H1 (cell line): ENCODE measurements at regions not wholly inside any gene's neighbourhood (a gene's known extent, or its start where the extent isn't known, plus 50 kb on each side); places are given as distances from the start of the nearest gene placed in this dataset.

Source experiments
- CTCF ChIA-PET: fragments of 300-600 bp; sonication (Branson Sonifier 250); formaldehyde crosslinking; loops from one replicate; lab custom pipeline; 2021; ENCODE audit not compliant: partially characterized antibody; lab: Charles Lee
- POLR2A ChIA-PET: fragments of 300-600 bp; sonication (Branson Sonifier 250); formaldehyde crosslinking; loops from one replicate; lab custom pipeline; 2021; ENCODE audit warnings: inconsistent platforms; ENCODE audit not compliant: partially characterized antibody; lab: Charles Lee
- DNase-seq, 2 experiments: peaks; one replicate each; pipeline versions ENCODE4 v3.0.0 to v3.0.0-alpha.2; 2010 to 2022; ENCODE audit warnings: low spot score in 2 of 2, low read depth in 1 of 2, mixed read lengths in 1 of 2
- FAIRE-seq: peaks from 2 replicates; lab custom pipeline; 2011; peaks lifted over from hg19 to GRCh38; lab: Jason Lieb, UNC
- H2AFZ ChIP-seq: 2 replicates; pipeline ENCODE4 v1.8.1; 2012; ENCODE audit warnings: low read length, inconsistent platforms
- H2AK5ac ChIP-seq: 2 replicates; pipeline ENCODE4 v1.6.1; 2013; ENCODE audit warnings: low read depth, low read length
- H2BK120ac ChIP-seq: replicated peaks from 2 replicates; pipeline ENCODE3; 2013; ENCODE audit warnings: low read depth, low read length, inconsistent platforms
- H2BK12ac ChIP-seq: 2 replicates; pipeline ENCODE4 v1.6.1; 2013; ENCODE audit warnings: low read depth, low read length
- H2BK15ac ChIP-seq: 2 replicates; pipeline ENCODE4 v1.6.1; 2013; ENCODE audit warnings: low read length
- H2BK20ac ChIP-seq: 2 replicates; pipeline ENCODE4 v1.6.1; 2013; ENCODE audit warnings: low read length
- H2BK5ac ChIP-seq: 2 replicates; pipeline ENCODE4 v1.6.1; 2013; ENCODE audit warnings: low read depth, low read length
- H3K14ac ChIP-seq: 2 replicates; pipeline ENCODE4 v1.6.1; 2013; ENCODE audit warnings: inconsistent platforms; ENCODE audit not compliant: insufficient read length
- H3K18ac ChIP-seq: 2 replicates; pipeline ENCODE4 v1.6.1; 2013; ENCODE audit warnings: low read length; ENCODE audit errors: extremely low read depth
- H3K23ac ChIP-seq: 2 replicates; pipeline ENCODE4 v1.6.1; 2013; ENCODE audit warnings: inconsistent platforms; ENCODE audit not compliant: insufficient read length
- H3K23me2 ChIP-seq: 2 replicates; pipeline ENCODE4 v1.6.1; 2013; ENCODE audit warnings: low read depth, low read length
- H3K27ac ChIP-seq: 2 replicates; pipeline ENCODE4 v1.6.1; 2011; ENCODE audit warnings: low read depth, low read length, inconsistent platforms
- H3K27me3 ChIP-seq, 4 experiments: replicated peaks in 1 of 4; 1 replicate in 1 of 4; 2 replicates in 3 of 4; pipeline versions ENCODE4 v1.6.1 to v1.8.1; 2011 to 2013; ENCODE audit warnings: low read length in 3 of 4, mild to moderate bottlenecking in 3 of 4, inconsistent platforms in 2 of 4, mixed read lengths in 2 of 4, moderate library complexity in 1 of 4; ENCODE audit not compliant: control insufficient read depth in 3 of 4, insufficient read depth in 3 of 4; ENCODE audit errors: extremely low read depth in 1 of 4
- H3K36me3 ChIP-seq, 4 experiments: 2 replicates each; pipeline versions ENCODE4 v1.6.1 to v1.8.1; 2011 to 2013; ENCODE audit warnings: mild to moderate bottlenecking in 4 of 4, low read length in 3 of 4, moderate library complexity in 2 of 4, control low read depth in 1 of 4, inconsistent platforms in 1 of 4; ENCODE audit not compliant: insufficient read depth in 4 of 4, control insufficient read depth in 2 of 4
- H3K4ac ChIP-seq: replicated peaks from 2 replicates; pipeline ENCODE3; 2013; ENCODE audit warnings: low read length, low read depth, mixed read lengths, inconsistent platforms; ENCODE audit not compliant: insufficient read length
- H3K4me1 ChIP-seq, 4 experiments: replicated peaks in 1 of 4; 1 replicate in 1 of 4; 2 replicates in 3 of 4; pipeline versions ENCODE4 v1.6.1 to v1.8.1; 2011 to 2013; ENCODE audit warnings: low read length in 3 of 4, inconsistent platforms in 2 of 4, mixed read lengths in 1 of 4; ENCODE audit not compliant: insufficient read depth in 4 of 4, control insufficient read depth in 3 of 4
- H3K4me2 ChIP-seq, 2 experiments: 2 replicates each; pipeline versions ENCODE4 v1.6.1 to v1.8.1; 2011 to 2013; ENCODE audit warnings: low read depth in 2 of 2, low read length in 2 of 2, control low read depth in 1 of 2, inconsistent platforms in 1 of 2, mild to moderate bottlenecking in 1 of 2; ENCODE audit not compliant: insufficient read depth in 1 of 2
- H3K4me3 ChIP-seq, 4 experiments: fragments of 200-600, 300-600 bp in 1 of 4; sonication (generic), shearing (Covaris generic), sonication (Bioruptor Twin) in 1 of 4; 2 replicates each; pipeline versions ENCODE4 v1.5.1 to v1.8.1; 2011 to 2016; ENCODE audit warnings: low read length in 4 of 4, low read depth in 3 of 4, control low read depth in 2 of 4, inconsistent platforms in 2 of 4, mild to moderate bottlenecking in 2 of 4, mixed read lengths in 1 of 4, moderate library complexity in 1 of 4; ENCODE audit not compliant: insufficient read depth in 2 of 4; ENCODE audit errors: extremely low read depth in 1 of 4
- H3K56ac ChIP-seq: replicated peaks from 2 replicates; pipeline ENCODE3; 2013; ENCODE audit warnings: low read depth, mild to moderate bottlenecking, mixed read lengths, low read length, inconsistent platforms; ENCODE audit not compliant: insufficient read length
- H3K79me1 ChIP-seq: 2 replicates; pipeline ENCODE4 v1.6.1; 2013; ENCODE audit warnings: low read depth, low read length, control low read depth
- H3K79me2 ChIP-seq, 2 experiments: 2 replicates each; pipeline versions ENCODE4 v1.6.1 to v1.8.1; 2012 to 2013; ENCODE audit warnings: low read length in 2 of 2, mild to moderate bottlenecking in 2 of 2, inconsistent platforms in 1 of 2; ENCODE audit not compliant: insufficient read depth in 2 of 2, control insufficient read depth in 1 of 2
- H3K9ac ChIP-seq, 4 experiments: replicated peaks in 1 of 4; 1 replicate in 1 of 4; 2 replicates in 3 of 4; pipeline versions ENCODE4 v1.6.1 to v1.8.1; 2011 to 2013; ENCODE audit warnings: low read depth in 3 of 4, low read length in 3 of 4, control low read depth in 2 of 4, mild to moderate bottlenecking in 2 of 4, moderate library complexity in 2 of 4, inconsistent platforms in 1 of 4; ENCODE audit errors: extremely low read depth in 1 of 4
- H3K9me3 ChIP-seq, 2 experiments: 2 replicates each; pipeline versions ENCODE4 v1.6.1 to v1.8.1; 2012 to 2013; ENCODE audit warnings: mild to moderate bottlenecking in 2 of 2, moderate library complexity in 2 of 2, control low read depth in 1 of 2, inconsistent platforms in 1 of 2, low read depth in 1 of 2, low read length in 1 of 2, mixed read lengths in 1 of 2; ENCODE audit not compliant: insufficient read depth in 2 of 2
- H4K20me1 ChIP-seq, 2 experiments: replicated peaks in 1 of 2; 2 replicates each; pipeline versions ENCODE3 to v1.8.1; 2011 to 2013; ENCODE audit warnings: inconsistent platforms in 2 of 2, low read length in 2 of 2, mild to moderate bottlenecking in 1 of 2; ENCODE audit not compliant: insufficient read depth in 2 of 2, control insufficient read depth in 1 of 2
- H4K5ac ChIP-seq: 2 replicates; pipeline ENCODE4 v1.6.1; 2013; ENCODE audit warnings: low read length, low read depth, mixed read lengths, inconsistent platforms; ENCODE audit not compliant: insufficient read length
- H4K8ac ChIP-seq: 2 replicates; pipeline ENCODE4 v1.8.0; 2013; ENCODE audit warnings: mild to moderate bottlenecking, moderate library complexity, low read length, inconsistent platforms; ENCODE audit not compliant: insufficient read depth; ENCODE audit errors: extremely low read depth
- H4K91ac ChIP-seq: replicated peaks from 2 replicates; pipeline ENCODE3; 2013; ENCODE audit warnings: low read length, mixed read lengths, inconsistent platforms; ENCODE audit not compliant: insufficient read length
- CBX5 ChIP-seq: fragments of 300-800, 300-1000 bp; sonication (generic); IDR thresholded peaks from 2 replicates; pipeline ENCODE4 v1.7.1; 2016; ENCODE audit warnings: antibody characterized with exemption, low read length, low read depth
- CTBP2 ChIP-seq: IDR thresholded peaks from 2 replicates; pipeline ENCODE4 v1.7.0; 2011; ENCODE audit warnings: borderline replicate concordance, mild to moderate bottlenecking, moderate library complexity, mixed read lengths, low read length; ENCODE audit not compliant: insufficient read depth, insufficient read length
- FOSL1 ChIP-seq: IDR thresholded peaks from 2 replicates; pipeline ENCODE4 v1.6.1; 2011; ENCODE audit warnings: mild to moderate bottlenecking, low read depth, low read length, moderate library complexity; ENCODE audit not compliant: insufficient read depth
- HDAC6 ChIP-seq: IDR thresholded peaks from one replicate; pipeline ENCODE4 v1.7.1; 2012; ENCODE audit warnings: low read depth, mild to moderate bottlenecking, inconsistent platforms, low read length, moderate library complexity
- JUN ChIP-seq: IDR thresholded peaks from 2 replicates; pipeline ENCODE4 v1.6.1; 2011; ENCODE audit warnings: low read depth, mild to moderate bottlenecking, improper control_type of control experiment, low read length
- JUND ChIP-seq: IDR thresholded peaks from 2 replicates; pipeline ENCODE4 v1.6.1; 2011; ENCODE audit warnings: mild to moderate bottlenecking, improper control_type of control experiment, low read length
- KDM1A ChIP-seq: fragments of 200-600, 300-600 bp; sonication (generic); IDR thresholded peaks from 2 replicates; pipeline ENCODE4 v1.7.1; 2016; ENCODE audit warnings: mild to moderate bottlenecking, low read length, borderline replicate concordance
- KDM4A ChIP-seq: IDR thresholded peaks from one replicate; pipeline ENCODE4 v1.7.1; 2012; ENCODE audit warnings: low read depth, mild to moderate bottlenecking, moderate library complexity, low read length, inconsistent platforms; ENCODE audit not compliant: severe bottlenecking
- NRF1 ChIP-seq: IDR thresholded peaks from 2 replicates; pipeline ENCODE4 v1.6.1; 2011; ENCODE audit warnings: mild to moderate bottlenecking, low read depth, low read length, improper control_type of control experiment
- PHF8 ChIP-seq: fragments of 200-600 bp; sonication (generic); conservative IDR thresholded peaks from 2 replicates; pipeline ENCODE4 v1.7.1; 2012; ENCODE audit warnings: low read depth, mild to moderate bottlenecking, inconsistent platforms, low read length, moderate library complexity
- SP2 ChIP-seq: IDR thresholded peaks from 2 replicates; pipeline ENCODE4 v1.6.1; 2012; ENCODE audit warnings: mild to moderate bottlenecking, low read length, inconsistent platforms
- TCF12 ChIP-seq: IDR thresholded peaks from 2 replicates; pipeline ENCODE4 v1.6.1; 2011; ENCODE audit warnings: low read depth, mild to moderate bottlenecking, low read length
- TEAD4 ChIP-seq: IDR thresholded peaks from 2 replicates; pipeline ENCODE4 v1.6.1; 2012; ENCODE audit warnings: low read depth, low read length, inconsistent platforms, mixed read lengths
- WGBS, 2 experiments: shearing (Covaris generic) in 1 of 2; methylation state at CpG; one replicate each; pipeline versions ENCODE4 v1.1.6 to v1.1.7; 2013 to 2015; ENCODE audit warnings: low lambda C conversion rate in 2 of 2, mixed read lengths in 2 of 2, inconsistent platforms in 1 of 2, low coverage in 1 of 2, missing lambda C conversion rate in 1 of 2; ENCODE audit not compliant: insufficient replicate concordance in 2 of 2, insufficient coverage in 1 of 2, insufficient read length in 1 of 2; ENCODE audit errors: extremely low coverage in 1 of 2, missing lambda C conversion rate in 1 of 2; 5-methylcytosine and 5-hydroxymethylcytosine counted together
- TF ChIP-seq, protein P1 (sequence below): IDR thresholded peaks from 2 replicates; pipeline ENCODE4 v1.6.1; 2012; ENCODE audit warnings: inconsistent platforms

DNA sequence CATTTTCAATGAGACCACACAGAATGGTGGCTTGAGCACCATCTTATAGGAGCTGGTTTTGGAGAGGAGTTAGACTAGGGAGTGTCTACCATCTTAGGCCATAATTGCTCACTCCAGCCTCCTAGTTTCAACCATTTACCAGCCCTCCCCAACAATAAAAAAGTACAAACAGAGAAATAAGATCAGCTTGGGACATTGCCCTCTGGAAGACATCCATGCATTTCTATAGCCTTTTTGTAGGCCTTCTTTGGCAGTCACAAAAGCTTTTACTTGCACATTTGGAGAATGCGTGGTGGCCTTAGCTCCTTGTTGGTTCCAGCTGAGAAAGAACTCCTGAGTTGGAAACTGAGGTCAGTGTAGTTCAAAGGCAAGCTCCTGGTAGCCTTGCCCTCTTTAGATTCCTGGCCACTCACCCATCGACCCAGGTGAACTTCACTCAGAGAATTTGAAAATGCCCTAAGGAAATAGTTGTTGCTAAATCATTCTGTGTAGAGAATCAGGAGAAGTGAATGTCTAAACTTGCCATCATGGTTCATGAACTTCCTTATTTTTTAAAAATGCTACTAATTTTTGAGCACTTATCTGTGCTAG, 301.7 kb upstream of the PROX1 start:
- H3K79me1 ChIP-seq = no peaks in the 10 kb centered on the region
- H2BK20ac ChIP-seq = no peak overlapping the region
- FAIRE-seq (no peak), DNase-seq (no peak)
- no peaks in the 10 kb centered on the region; a peak in 1 of 7 replicates for H3K4me1 ChIP-seq
- TF ChIP-seq KDM1A (no peak), HDAC6 (no peak), PHF8 (no peak), CTBP2 (no peak), CBX5 (no peak), FOSL1 (no peak), KDM4A (no peak), TEAD4 (no peak), TCF12 (no peak), JUN (no peak), NRF1 (no peak), JUND (no peak), SP2 (no peak)
- TF ChIP-seq, protein P1, sequence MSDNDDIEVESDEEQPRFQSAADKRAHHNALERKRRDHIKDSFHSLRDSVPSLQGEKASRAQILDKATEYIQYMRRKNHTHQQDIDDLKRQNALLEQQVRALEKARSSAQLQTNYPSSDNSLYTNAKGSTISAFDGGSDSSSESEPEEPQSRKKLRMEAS = no peak
- 84% methylated on average over 2 of the region's 2 CpGs; no CpG with 5 or more reads in 1 of the 2 experiments for WGBS, 2 experiments
- no peaks in the 10 kb centered on the region for H4K20me1 ChIP-seq
- POLR2A ChIA-PET = interaction anchor here (0.6 kb wide), 1 partner anchor 14 kb away, joined by 3 read pairs; no protein-coding TSS in a partner anchor
- H3K9me3 ChIP-seq = no peaks in the 10 kb centered on the region
- H2BK15ac ChIP-seq = no peak overlapping the region
- CTCF ChIA-PET = interaction anchor here (0.8 kb wide), 1 partner anchor 253 kb away, joined by 3 read pairs; no protein-coding TSS in a partner anchor
- no peak overlapping the region for H2BK5ac ChIP-seq
- H3K27me3 ChIP-seq = no peaks in the 10 kb centered on the region
- H2BK12ac ChIP-seq = no peak overlapping the region
- no peak overlapping the region for H3K23ac ChIP-seq
- no peak overlapping the region for H3K14ac ChIP-seq
- no peak overlapping the region for H2AK5ac ChIP-seq
- H2AFZ ChIP-seq = no peak overlapping the region
- H3K4ac ChIP-seq = no peak overlapping the region
- H3K9ac ChIP-seq = no peak overlapping the region
- H3K79me2 ChIP-seq = no peaks in the 10 kb centered on the region
- no peak overlapping the region for H4K91ac ChIP-seq
- no peak overlapping the region for H3K27ac ChIP-seq
- no peak overlapping the region for H3K18ac ChIP-seq
- no peak overlapping the region for H3K4me2 ChIP-seq
- H3K36me3 ChIP-seq = no peaks in the 10 kb centered on the region
- H3K23me2 ChIP-seq = no peaks in the 10 kb centered on the region
- H3K4me3 ChIP-seq = no peak overlapping the region
- no peak overlapping the region for H3K56ac ChIP-seq
- no peak overlapping the region for H2BK120ac ChIP-seq
- no peak overlapping the region for H4K5ac ChIP-seq
- no peak overlapping the region for H4K8ac ChIP-seq
